ENCODE measurements at regions not wholly inside any gene's neighbourhood (a gene's known extent, or its start where the extent isn't known, plus 50 kb on each side); places are given as distances from the start of the nearest gene placed in this dataset.

GRCh38 chr6:23420659-23421350, 705.2 kb upstream of the NRSN1 start (continued):
- TF ChIP-seq PRDM15 (CRISPR knock-in tag; IDR thresholded peaks at IDR 0.05) (no peak), ZSCAN18 (CRISPR knock-in tag; IDR thresholded peaks at IDR 0.05) (no peak), ZNF219 (CRISPR knock-in tag; IDR thresholded peaks at IDR 0.05; ENCODE audit: borderline replicate concordance) (no peak), ZNF232 (CRISPR knock-in tag; IDR thresholded peaks at IDR 0.05) (no peak)

- TF ChIP-seq ZNF219 (CRISPR knock-in tag; IDR thresholded peaks at IDR 0.05; ENCODE audit: borderline replicate concordance) (no peak), MXD4 (CRISPR knock-in tag; IDR thresholded peaks at IDR 0.05; ENCODE audit: borderline replicate concordance) (no peak), TP53 (CRISPR knock-in tag; IDR thresholded peaks at IDR 0.05) (no peak), FOXP4 (CRISPR knock-in tag; IDR thresholded peaks at IDR 0.05) (no peak), ATF1 (CRISPR knock-in tag; IDR thresholded peaks at IDR 0.05) (no peak), CREB1 (CRISPR knock-in tag; IDR thresholded peaks at IDR 0.05) (no peak), RORB (CRISPR knock-in tag; IDR thresholded peaks at IDR 0.05) (no peak), CREM (CRISPR knock-in tag; IDR thresholded peaks at IDR 0.05) (no peak), ZNF416 (CRISPR knock-in tag; IDR thresholded peaks at IDR 0.05) (no peak), IRF2 (CRISPR knock-in tag; IDR thresholded peaks at IDR 0.05; ENCODE audit: borderline replicate concordance, low read depth) (no peak), MYBL2 (CRISPR knock-in tag; IDR thresholded peaks at IDR 0.05) (no peak), SP1 (CRISPR knock-in tag; conservative IDR thresholded peaks at IDR 0.05) (no peak), MAX (CRISPR knock-in tag; IDR thresholded peaks at IDR 0.05) (no peak), NFATC4 (CRISPR knock-in tag; IDR thresholded peaks at IDR 0.05) (no peak), MLX (CRISPR knock-in tag; IDR thresholded peaks at IDR 0.05) (no peak)
- 0 out of 2 replicates have a peak, but pooled peaks cover 2% of the 10 kb centered on the region for H3K4me1 Mint-ChIP-seq
- ATAC-seq: no peak
- peaks cover 54% of the 10 kb centered on the region for H3K9me3 Mint-ChIP-seq
- H3K27ac Mint-ChIP-seq: no peak overlapping the region
- no peak for DNase-seq (ENCODE audit: low spot score)
- H3K27me3 Mint-ChIP-seq (ENCODE audit: low read depth): no peaks in the 10 kb centered on the region; the same call in 1 of the 2 replicates
- no peak overlapping the region for H3K4me3 Mint-ChIP-seq
- POLR2A ChIA-PET: no interaction called here
- peaks cover 3% of the 10 kb centered on the region; the same call in 1 of the 2 replicates for H3K36me3 Mint-ChIP-seq
- CTCF ChIA-PET: interaction anchor here (0.7 kb wide), 1 partner anchor 1157 kb away, joined by 3 read pairs; no protein-coding TSS in a partner anchor
Measured at GRCh38 chr6:23424584-23424983, 701.4 kb upstream of the NRSN1 start.
